ENCODE measurements at regions not wholly inside any gene's neighbourhood (a gene's known extent, or its start where the extent isn't known, plus 50 kb on each side); places are given as distances from the start of the nearest gene placed in this dataset.

GRCh38 chr6:147738516-147739162 is 230.1 kb downstream of the SAMD5 start:
- H3K27me3 ChIP-seq (replicated peaks in 1 of 4; ENCODE audit: control insufficient read depth in 3 of 4, extremely low read depth in 1 of 4, insufficient read depth in 3 of 4, low read length in 3 of 4) = no peaks in the 10 kb centered on the region
- ChIA-PET POLR2A (ENCODE audit: partially characterized antibody) (interaction anchor here (1.0 kb wide), 1 partner anchor 22 kb away, joined by 3 read pairs; no protein-coding TSS in a partner anchor), CTCF (ENCODE audit: partially characterized antibody) (interaction anchor here (0.8 kb wide), 1 partner anchor 216 kb away, joined by 3 read pairs; no protein-coding TSS in a partner anchor)
- WGBS, 2 experiments (ENCODE audit: extremely low coverage in 1 of 2, insufficient coverage in 1 of 2, insufficient read length in 1 of 2, insufficient replicate concordance in 2 of 2, low coverage in 1 of 2, low lambda C conversion rate in 2 of 2, missing lambda C conversion rate in 1 of 2) = 77% methylated on average over 3 of the region's 3 CpGs; no CpG with 5 or more reads in 1 of the 2 experiments
- no peaks in the 10 kb centered on the region for H3K79me1 ChIP-seq (ENCODE audit: low read depth, low read length)
- TF ChIP-seq TCF12 (IDR thresholded peaks at IDR 0.05; ENCODE audit: low read depth, low read length) = no peak
- TF ChIP-seq EZH2 (IDR thresholded peaks at IDR 0.05; ENCODE audit: low read depth, low read length, severe bottlenecking) = no peak
- no peak for TF ChIP-seq CBX8 (IDR thresholded peaks at IDR 0.05; ENCODE audit: borderline replicate concordance, low read depth, low read length)
- no peaks in the 10 kb centered on the region for H3K23me2 ChIP-seq (ENCODE audit: low read depth, low read length)
- H3K27ac ChIP-seq (ENCODE audit: low read depth, low read length) = no peak overlapping the region
- no peak overlapping the region; the same call in 1 of the 2 replicates for H2BK12ac ChIP-seq (ENCODE audit: low read depth, low read length)
- no peaks in the 10 kb centered on the region for H3K79me2 ChIP-seq (ENCODE audit: control insufficient read depth in 1 of 2, insufficient read depth in 2 of 2, low read length in 2 of 2)
- no peaks in the 10 kb centered on the region for H3K9me3 ChIP-seq (ENCODE audit: insufficient read depth in 2 of 2, low read depth in 1 of 2, low read length in 1 of 2)
- H4K5ac ChIP-seq (ENCODE audit: insufficient read length, low read depth, low read length) = no peak overlapping the region
- H3K56ac ChIP-seq (replicated peaks; ENCODE audit: insufficient read length, low read depth, low read length) = no peak overlapping the region
- H2BK5ac ChIP-seq (ENCODE audit: low read depth, low read length) = no peak overlapping the region
- H4K20me1 ChIP-seq (replicated peaks in 1 of 2; ENCODE audit: control insufficient read depth in 1 of 2, insufficient read depth in 2 of 2, low read length in 2 of 2) = no peaks in the 10 kb centered on the region
- H4K91ac ChIP-seq (replicated peaks; ENCODE audit: insufficient read length, low read length) = no peak overlapping the region
- no peak overlapping the region for H2BK20ac ChIP-seq (ENCODE audit: low read length)
- H3K18ac ChIP-seq (ENCODE audit: extremely low read depth, low read length) = no peak overlapping the region
- no peak overlapping the region for H3K9ac ChIP-seq (replicated peaks in 1 of 4; ENCODE audit: extremely low read depth in 1 of 4, low read depth in 3 of 4, low read length in 3 of 4)
- H3K4me3 ChIP-seq (ENCODE audit: extremely low read depth in 1 of 4, insufficient read depth in 2 of 4, low read depth in 3 of 4, low read length in 4 of 4) = no peak overlapping the region
- no peak overlapping the region for H3K23ac ChIP-seq (ENCODE audit: insufficient read length)
- H2BK15ac ChIP-seq (ENCODE audit: low read length) = no peak overlapping the region
- no peak overlapping the region for H4K8ac ChIP-seq (ENCODE audit: extremely low read depth, insufficient read depth, low read length)
- no peak for DNase-seq (ENCODE audit: low read depth in 1 of 2, low spot score in 2 of 2)
- no peaks in the 10 kb centered on the region for H3K36me3 ChIP-seq (ENCODE audit: control insufficient read depth in 2 of 4, insufficient read depth in 4 of 4, low read length in 3 of 4)
- no peak overlapping the region for H3K4ac ChIP-seq (replicated peaks; ENCODE audit: insufficient read length, low read depth, low read length)
- H3K14ac ChIP-seq (ENCODE audit: insufficient read length) = no peak overlapping the region
- H3K4me1 ChIP-seq (replicated peaks in 1 of 4; ENCODE audit: control insufficient read depth in 3 of 4, insufficient read depth in 4 of 4, low read length in 3 of 4) = peaks cover 0 to 7% (median 0%) of the 10 kb centered on the region in 4 experiments; a peak in 1 of 7 replicates
- no peak for FAIRE-seq
- no peak overlapping the region for H2AFZ ChIP-seq (ENCODE audit: low read length)
- H2AK5ac ChIP-seq (ENCODE audit: low read depth, low read length) = no peak overlapping the region
- H3K4me2 ChIP-seq (ENCODE audit: insufficient read depth in 1 of 2, low read depth in 2 of 2, low read length in 2 of 2) = no peak overlapping the region
- no peak overlapping the region for H2BK120ac ChIP-seq (replicated peaks; ENCODE audit: low read depth, low read length)

Measured in H1 (cell line).